ENCODE measurements at regions not wholly inside any gene's neighbourhood (a gene's known extent, or its start where the extent isn't known, plus 50 kb on each side); places are given as distances from the start of the nearest gene placed in this dataset.

- no peaks in the 10 kb centered on the region for H3K27me3 ChIP-seq
- no peak overlapping the region for H3K4me3 ChIP-seq
- no peak overlapping the region for H3K27ac ChIP-seq
- H3K9me3 ChIP-seq: no peaks in the 10 kb centered on the region
- no peak overlapping the region for H3K9ac ChIP-seq
- H4K20me1 ChIP-seq: no peaks in the 10 kb centered on the region
- H3K4me1 ChIP-seq: peaks cover 6% of the 10 kb centered on the region; the same call in 1 of the 2 replicates
- no peak for TF ChIP-seq Cebpa-rat (IDR thresholded peaks at IDR 0.05)
- H3K4me2 ChIP-seq: no peak overlapping the region
- H3K36me3 ChIP-seq: no peaks in the 10 kb centered on the region
These were observed 1658.4 kb downstream of the MAT2B start for GRCh38 chr5:165163861-165164260.

DNA sequence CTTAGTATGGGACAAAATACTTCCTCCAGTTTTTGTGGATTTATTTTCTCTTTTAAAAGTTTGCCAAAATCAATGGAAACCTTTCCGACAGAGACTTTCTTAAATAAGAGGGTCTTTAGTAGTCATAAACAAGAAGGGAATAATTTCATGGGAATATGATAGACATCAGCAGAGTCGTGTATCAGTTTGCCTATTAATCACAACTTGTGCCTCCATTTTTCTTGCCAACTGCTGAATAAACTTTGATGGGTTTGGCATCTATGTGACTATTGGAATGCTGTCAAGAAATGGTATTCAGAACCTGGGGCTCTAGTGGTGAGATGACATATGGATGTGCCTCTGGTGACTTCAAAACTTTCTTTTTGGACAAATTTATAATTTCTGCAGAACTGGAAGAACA is 1668.2 kb downstream of the MAT2B start:
- Histone ChIP-seq H3K4me2 (no peak overlapping the region), H4K20me1 (no peaks in the 10 kb centered on the region), H3K27ac (no peak overlapping the region), H3K4me3 (no peak overlapping the region), H3K4me1 (no peaks in the 10 kb centered on the region), H3K9ac (no peak overlapping the region), H3K27me3 (no peaks in the 10 kb centered on the region), H3K9me3 (no peaks in the 10 kb centered on the region), H3K36me3 (no peaks in the 10 kb centered on the region)
- TF ChIP-seq Cebpa-rat (IDR thresholded peaks at IDR 0.05): no peak

GRCh38 chr5:165175041-165175440 is 1669.6 kb downstream of the MAT2B start:
- Histone ChIP-seq H3K9me3 (no peaks in the 10 kb centered on the region), H3K4me2 (no peak overlapping the region), H3K4me1 (no peaks in the 10 kb centered on the region), H4K20me1 (no peaks in the 10 kb centered on the region), H3K36me3 (no peaks in the 10 kb centered on the region), H3K4me3 (no peak overlapping the region), H3K27me3 (no peaks in the 10 kb centered on the region), H3K9ac (no peak overlapping the region), H3K27ac (no peak overlapping the region)
- no peak for TF ChIP-seq Cebpa-rat (IDR thresholded peaks at IDR 0.05)

- Histone ChIP-seq H3K27me3 (no peaks in the 10 kb centered on the region), H3K4me2 (no peak overlapping the region), H3K4me3 (no peak overlapping the region), H4K20me1 (no peaks in the 10 kb centered on the region), H3K9ac (no peak overlapping the region), H3K4me1 (peaks cover 35% of the 10 kb centered on the region), H3K9me3 (peaks cover 19% of the 10 kb centered on the region), H3K36me3 (no peaks in the 10 kb centered on the region), H3K27ac (peak overlapping the region; percentile 1; the same call in 1 of the 2 replicates)
- no peak for TF ChIP-seq Cebpa-rat (IDR thresholded peaks at IDR 0.05)
These were observed 1678.8 kb downstream of the MAT2B start for GRCh38 chr5:165184183-165184582.

DNA sequence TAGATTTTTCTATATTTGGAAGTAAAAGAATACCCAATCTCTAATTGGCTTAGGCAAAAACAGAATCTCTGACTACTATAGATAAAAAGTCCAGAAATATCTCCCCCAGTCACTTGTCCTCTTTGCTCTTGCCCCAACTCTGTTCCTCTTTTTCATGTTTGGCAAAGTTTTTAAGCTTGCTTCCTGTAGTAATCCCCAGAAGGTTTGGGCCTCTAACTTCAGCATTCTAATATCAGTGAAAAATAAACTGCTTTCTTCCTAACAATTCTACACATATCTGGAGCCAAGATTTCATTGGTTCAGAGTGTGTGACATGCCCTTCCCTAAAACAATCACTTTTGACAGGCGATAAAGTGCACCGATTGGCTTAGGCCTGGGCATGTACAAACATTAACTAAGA is 1680.3 kb downstream of the MAT2B start:
- peaks cover 49% of the 10 kb centered on the region for H3K4me1 ChIP-seq
- H4K20me1 ChIP-seq: no peaks in the 10 kb centered on the region
- H3K27ac ChIP-seq: 0 out of 2 replicates have a peak overlapping the region, but pooled peaks have one; percentile 15
- H3K9me3 ChIP-seq: peaks cover 19% of the 10 kb centered on the region
- H3K4me3 ChIP-seq: no peak overlapping the region
- no peak for TF ChIP-seq Cebpa-rat (IDR thresholded peaks at IDR 0.05)
- H3K9ac ChIP-seq: no peak overlapping the region
- no peaks in the 10 kb centered on the region for H3K36me3 ChIP-seq
- peak overlapping the region; percentile 20 for H3K4me2 ChIP-seq
- H3K27me3 ChIP-seq: no peaks in the 10 kb centered on the region

- Histone ChIP-seq H3K9me3 (peaks cover 19% of the 10 kb centered on the region), H3K9ac (no peak overlapping the region), H3K27ac (peak overlapping the region; percentile 80; the same call in 1 of the 2 replicates), H3K27me3 (no peaks in the 10 kb centered on the region), H3K4me1 (peaks cover 49% of the 10 kb centered on the region), H4K20me1 (no peaks in the 10 kb centered on the region), H3K4me2 (peak overlapping the region; percentile 69), H3K36me3 (no peaks in the 10 kb centered on the region), H3K4me3 (no peak overlapping the region)
- no peak for TF ChIP-seq Cebpa-rat (IDR thresholded peaks at IDR 0.05)
These were observed 1682.4 kb downstream of the MAT2B start for GRCh38 chr5:165187815-165188214.

DNA sequence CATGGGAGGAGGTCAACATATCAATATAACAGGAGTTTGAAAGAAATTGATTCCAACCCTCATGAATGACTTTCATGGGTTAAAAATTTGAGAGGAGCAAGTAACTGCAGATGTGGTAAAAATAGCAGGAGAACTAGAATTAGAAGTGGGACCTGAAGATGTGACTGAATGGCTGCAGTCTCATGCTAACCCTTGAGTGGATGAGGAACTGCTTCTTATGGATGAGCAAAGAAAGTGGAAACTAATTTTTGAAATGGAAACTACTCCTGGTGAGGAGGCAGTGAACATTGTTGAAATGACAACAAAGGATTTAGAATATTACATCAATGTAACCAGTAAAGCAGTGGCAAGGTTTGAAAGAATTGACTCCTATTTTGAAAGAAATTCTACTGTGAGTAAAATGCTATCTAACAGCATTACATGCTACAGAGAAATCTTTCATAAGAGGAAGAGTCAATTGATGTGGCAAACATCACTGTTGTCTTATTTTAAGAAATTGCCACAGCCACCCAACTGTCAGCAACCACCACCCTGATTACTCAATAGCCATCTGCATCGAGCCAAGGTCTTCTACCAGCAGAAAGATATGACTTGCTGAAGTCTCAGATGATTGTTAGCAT is 1683.2 kb downstream of the MAT2B start:
- H3K4me2 ChIP-seq: peak overlapping the region; percentile 69
- TF ChIP-seq Cebpa-rat (IDR thresholded peaks at IDR 0.05): peak; percentile 85; the same call in 1 of the 2 replicates
- H3K27ac ChIP-seq: peak overlapping the region; percentile 80
- H3K4me3 ChIP-seq: no peak overlapping the region
- no peak overlapping the region for H3K9ac ChIP-seq
- peaks cover 49% of the 10 kb centered on the region for H3K4me1 ChIP-seq
- H3K36me3 ChIP-seq: no peaks in the 10 kb centered on the region
- peaks cover 14% of the 10 kb centered on the region for H3K9me3 ChIP-seq
- H4K20me1 ChIP-seq: no peaks in the 10 kb centered on the region
- no peaks in the 10 kb centered on the region for H3K27me3 ChIP-seq

GRCh38 chr5:165196961-165197360 is 1691.5 kb downstream of the MAT2B start:
- Histone ChIP-seq H3K4me1 (no peaks in the 10 kb centered on the region), H4K20me1 (no peaks in the 10 kb centered on the region), H3K36me3 (no peaks in the 10 kb centered on the region), H3K9me3 (no peaks in the 10 kb centered on the region), H3K27me3 (no peaks in the 10 kb centered on the region), H3K9ac (no peak overlapping the region), H3K4me2 (no peak overlapping the region), H3K27ac (no peak overlapping the region), H3K4me3 (no peak overlapping the region)
- no peak for TF ChIP-seq Cebpa-rat (IDR thresholded peaks at IDR 0.05)

DNA sequence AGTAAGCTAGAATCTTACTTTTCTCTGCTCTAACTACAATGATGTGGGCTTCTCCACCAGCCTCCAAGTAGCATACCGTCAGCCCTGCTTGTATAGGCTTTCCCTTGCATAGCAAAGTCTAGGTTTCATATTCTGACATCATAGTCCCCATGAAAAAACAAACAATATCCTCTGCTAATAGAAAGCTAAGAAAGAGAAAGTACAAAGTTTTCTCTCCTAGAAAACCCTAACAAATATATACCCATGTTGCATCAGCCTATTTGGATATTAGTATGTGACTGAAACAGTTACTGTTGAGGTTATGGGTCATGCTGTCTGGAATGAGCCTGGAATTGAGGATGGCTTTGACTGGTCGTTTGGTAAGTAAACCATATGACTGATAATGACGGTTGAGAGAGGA is 1696.0 kb downstream of the MAT2B start:
- Histone ChIP-seq H3K4me2 (no peak overlapping the region), H3K4me1 (no peaks in the 10 kb centered on the region), H3K4me3 (no peak overlapping the region), H3K9ac (no peak overlapping the region), H3K27ac (no peak overlapping the region), H3K36me3 (no peaks in the 10 kb centered on the region), H3K9me3 (no peaks in the 10 kb centered on the region), H4K20me1 (no peaks in the 10 kb centered on the region), H3K27me3 (no peaks in the 10 kb centered on the region)
- no peak for TF ChIP-seq Cebpa-rat (IDR thresholded peaks at IDR 0.05)

GRCh38 chr5:165201771-165202518 is 1696.5 kb downstream of the MAT2B start:
- Histone ChIP-seq H3K27ac (no peak overlapping the region), H3K4me1 (no peaks in the 10 kb centered on the region), H3K9me3 (no peaks in the 10 kb centered on the region), H4K20me1 (no peaks in the 10 kb centered on the region), H3K9ac (no peak overlapping the region), H3K36me3 (no peaks in the 10 kb centered on the region), H3K4me2 (no peak overlapping the region), H3K27me3 (no peaks in the 10 kb centered on the region), H3K4me3 (no peak overlapping the region)
- TF ChIP-seq Cebpa-rat (IDR thresholded peaks at IDR 0.05): no peak
